ENCODE measurements at regions not wholly inside any gene's neighbourhood (a gene's known extent, or its start where the extent isn't known, plus 50 kb on each side); places are given as distances from the start of the nearest gene placed in this dataset.

DNA sequence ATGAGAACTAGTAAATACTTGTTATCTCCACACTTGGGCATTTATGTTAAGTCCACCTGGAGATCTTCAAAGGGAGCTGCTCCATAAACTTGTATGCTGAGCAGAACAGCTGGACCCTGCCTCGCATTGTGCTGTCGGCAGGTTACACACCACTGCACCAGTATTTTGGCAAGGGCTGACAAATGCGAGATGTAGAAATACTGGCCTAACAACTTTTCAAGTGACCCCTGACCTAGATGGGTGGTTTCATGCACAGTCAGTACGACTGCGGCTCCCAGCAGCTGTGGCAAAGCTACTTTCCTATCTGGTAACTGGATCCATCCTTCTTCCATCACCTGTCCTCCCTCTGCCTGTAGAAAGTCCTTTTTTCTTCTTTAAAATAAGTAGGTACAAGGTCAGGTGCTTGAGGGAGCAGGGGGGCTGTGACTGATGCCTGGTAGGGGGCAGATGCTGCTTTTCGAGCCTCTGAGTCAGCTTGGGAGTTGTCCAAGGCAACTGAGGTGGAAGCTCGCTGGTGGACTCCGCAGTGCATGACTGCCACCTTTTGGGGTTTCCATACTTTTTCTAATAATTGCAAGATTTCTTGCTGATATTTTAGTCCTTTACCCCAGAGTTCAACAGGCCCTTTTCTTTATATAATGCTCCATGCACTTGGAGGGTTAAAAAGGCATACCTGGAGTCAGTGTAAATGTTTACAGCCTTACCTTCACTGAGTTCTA is 86.8 kb downstream of the SLC25A15 start:
- H3K4me1 Mint-ChIP-seq = no peaks in the 10 kb centered on the region
- H3K9me3 Mint-ChIP-seq (ENCODE audit: insufficient read depth) = peaks cover 23% of the 10 kb centered on the region
- POLR2A ChIA-PET = interaction anchor here (0.6 kb wide), 1 partner anchor 239 kb away, joined by 7 read pairs; no protein-coding TSS in a partner anchor

DNA sequence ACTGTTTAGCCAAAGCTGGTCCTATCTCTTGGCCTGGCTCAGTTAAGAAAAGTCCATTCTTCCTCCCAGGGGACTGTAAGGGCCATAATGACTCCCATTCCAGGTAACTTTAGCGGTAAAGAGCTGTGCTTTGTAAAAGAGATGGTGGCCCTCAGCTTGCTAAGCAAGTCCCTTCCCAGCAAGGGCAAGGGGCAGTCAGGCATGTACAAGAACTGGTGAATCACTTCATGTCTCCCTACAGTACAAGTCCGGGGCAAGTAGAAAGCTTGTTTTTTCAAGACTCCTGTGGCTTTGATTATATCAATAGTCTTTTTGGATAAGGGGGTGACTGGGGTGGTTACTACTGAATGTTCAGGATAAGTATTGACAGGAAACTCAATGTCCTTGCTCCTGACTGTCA is 88.9 kb downstream of the SLC25A15 start:
- Histone ChIP-seq H3K4me1 (ENCODE audit: control insufficient read depth in 2 of 2, insufficient read depth in 2 of 2, low read length in 2 of 2) (no peaks in the 10 kb centered on the region), H4K20me1 (ENCODE audit: control insufficient read depth, insufficient read depth, low read length, poor library complexity, severe bottlenecking) (no peaks in the 10 kb centered on the region), H3K36me3 (replicated peaks in 1 of 2; ENCODE audit: control extremely low read depth in 1 of 2, control insufficient read depth in 1 of 2, extremely low read depth in 1 of 2, insufficient read depth in 2 of 2, low read length in 1 of 2) (peaks cover 0 to 32% of the 10 kb centered on the region in 2 experiments), H2AFZ (ENCODE audit: insufficient read depth, low read depth, low read length, poor library complexity, severe bottlenecking) (no peak overlapping the region), H3K9ac (ENCODE audit: low read length) (no peak overlapping the region), H3K27ac (ENCODE audit: low read length in 2 of 2) (no peak overlapping the region), H3K79me2 (ENCODE audit: control insufficient read depth, insufficient read depth, low read length) (peaks cover 6% of the 10 kb centered on the region), H3K9me3 (ENCODE audit: control extremely low read depth in 1 of 3, control insufficient read depth in 2 of 3, insufficient read depth in 1 of 3, low read length in 2 of 3) (peaks cover 5 to 85% (median 74%) of the 10 kb centered on the region in 3 donors), H3K4me3 (ENCODE audit: control extremely low read depth in 1 of 5, extremely low read depth in 1 of 5, insufficient read depth in 1 of 5, low read depth in 2 of 5, low read length in 4 of 5) (no peak overlapping the region), H3K27me3 (replicated peaks in 1 of 4; ENCODE audit: control extremely low read depth in 1 of 4, control insufficient read depth in 3 of 4, insufficient read depth in 4 of 4, low read length in 3 of 4) (no peaks in the 10 kb centered on the region), H3K4me2 (replicated peaks; ENCODE audit: low read depth, low read length, poor library complexity, severe bottlenecking) (no peak overlapping the region)
- WGBS (ENCODE audit: insufficient coverage) = 100% methylated on average over 2 of the region's 2 CpGs
- intact Hi-C loops (cut with micrococcal nuclease) = no loop called here
- ChIA-PET CTCF (no interaction called here), POLR2A (no interaction called here)
- ATAC-seq (ENCODE audit: low read depth) (no peak), DNase-seq (no peak)
- Mint-ChIP-seq H3K4me3 (no peak overlapping the region), H3K27me3 (no peaks in the 10 kb centered on the region), H3K9me3 (ENCODE audit: insufficient read depth) (peaks cover 19% of the 10 kb centered on the region), H3K27ac (no peak overlapping the region), H3K4me1 (no peaks in the 10 kb centered on the region)
- TF ChIP-seq, protein P1, sequence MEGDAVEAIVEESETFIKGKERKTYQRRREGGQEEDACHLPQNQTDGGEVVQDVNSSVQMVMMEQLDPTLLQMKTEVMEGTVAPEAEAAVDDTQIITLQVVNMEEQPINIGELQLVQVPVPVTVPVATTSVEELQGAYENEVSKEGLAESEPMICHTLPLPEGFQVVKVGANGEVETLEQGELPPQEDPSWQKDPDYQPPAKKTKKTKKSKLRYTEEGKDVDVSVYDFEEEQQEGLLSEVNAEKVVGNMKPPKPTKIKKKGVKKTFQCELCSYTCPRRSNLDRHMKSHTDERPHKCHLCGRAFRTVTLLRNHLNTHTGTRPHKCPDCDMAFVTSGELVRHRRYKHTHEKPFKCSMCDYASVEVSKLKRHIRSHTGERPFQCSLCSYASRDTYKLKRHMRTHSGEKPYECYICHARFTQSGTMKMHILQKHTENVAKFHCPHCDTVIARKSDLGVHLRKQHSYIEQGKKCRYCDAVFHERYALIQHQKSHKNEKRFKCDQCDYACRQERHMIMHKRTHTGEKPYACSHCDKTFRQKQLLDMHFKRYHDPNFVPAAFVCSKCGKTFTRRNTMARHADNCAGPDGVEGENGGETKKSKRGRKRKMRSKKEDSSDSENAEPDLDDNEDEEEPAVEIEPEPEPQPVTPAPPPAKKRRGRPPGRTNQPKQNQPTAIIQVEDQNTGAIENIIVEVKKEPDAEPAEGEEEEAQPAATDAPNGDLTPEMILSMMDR (IDR thresholded peaks at IDR 0.05) = no peak
- TF ChIP-seq EZH2 (IDR thresholded peaks at IDR 0.05; ENCODE audit: borderline replicate concordance, insufficient read depth, low read depth, low read length, poor library complexity, severe bottlenecking) = no peak

More for the DNA sequence above, 86.8 kb downstream of the SLC25A15 start:
- Histone ChIP-seq H3K4me3 (ENCODE audit: control extremely low read depth in 1 of 5, extremely low read depth in 1 of 5, insufficient read depth in 1 of 5, low read depth in 2 of 5, low read length in 4 of 5) (no peak overlapping the region), H3K27ac (ENCODE audit: low read length in 2 of 2) (no peak overlapping the region), H3K36me3 (replicated peaks in 1 of 2; ENCODE audit: control extremely low read depth in 1 of 2, control insufficient read depth in 1 of 2, extremely low read depth in 1 of 2, insufficient read depth in 2 of 2, low read length in 1 of 2) (peaks cover 2 to 32% of the 10 kb centered on the region in 2 experiments), H4K20me1 (ENCODE audit: control insufficient read depth, insufficient read depth, low read length, poor library complexity, severe bottlenecking) (no peaks in the 10 kb centered on the region), H3K27me3 (replicated peaks in 1 of 4; ENCODE audit: control extremely low read depth in 1 of 4, control insufficient read depth in 3 of 4, insufficient read depth in 4 of 4, low read length in 3 of 4) (no peaks in the 10 kb centered on the region), H3K9ac (ENCODE audit: low read length) (no peak overlapping the region), H3K4me2 (replicated peaks; ENCODE audit: low read depth, low read length, poor library complexity, severe bottlenecking) (no peak overlapping the region), H3K79me2 (ENCODE audit: control insufficient read depth, insufficient read depth, low read length) (peaks cover 6% of the 10 kb centered on the region), H3K9me3 (ENCODE audit: control extremely low read depth in 1 of 3, control insufficient read depth in 2 of 3, insufficient read depth in 1 of 3, low read length in 2 of 3) (peaks cover 5 to 93% (median 88%) of the 10 kb centered on the region in 3 donors), H3K4me1 (ENCODE audit: control insufficient read depth in 2 of 2, insufficient read depth in 2 of 2, low read length in 2 of 2) (no peaks in the 10 kb centered on the region), H2AFZ (ENCODE audit: insufficient read depth, low read depth, low read length, poor library complexity, severe bottlenecking) (no peak overlapping the region)
- ATAC-seq (ENCODE audit: low read depth) = no peak
- 100% methylated on average over 4 of the region's 8 CpGs for WGBS (ENCODE audit: insufficient coverage)
- no peak overlapping the region for H3K4me3 Mint-ChIP-seq
- DNase-seq = no peak
- TF ChIP-seq EZH2 (IDR thresholded peaks at IDR 0.05; ENCODE audit: borderline replicate concordance, insufficient read depth, low read depth, low read length, poor library complexity, severe bottlenecking) = no peak
- TF ChIP-seq, protein P1 (IDR thresholded peaks at IDR 0.05) = no peak
- H3K27ac Mint-ChIP-seq = no peak overlapping the region
- intact Hi-C loops (cut with micrococcal nuclease) = no loop called here
- H3K27me3 Mint-ChIP-seq = no peaks in the 10 kb centered on the region
- CTCF ChIA-PET = no interaction called here
